ENCODE measurements at regions not wholly inside any gene's neighbourhood (a gene's known extent, or its start where the extent isn't known, plus 50 kb on each side); places are given as distances from the start of the nearest gene placed in this dataset.

GRCh38 chr15:20643829-20644425 is 102.3 kb upstream of the GOLGA6L6 start:
- TF ChIP-seq, protein P1, sequence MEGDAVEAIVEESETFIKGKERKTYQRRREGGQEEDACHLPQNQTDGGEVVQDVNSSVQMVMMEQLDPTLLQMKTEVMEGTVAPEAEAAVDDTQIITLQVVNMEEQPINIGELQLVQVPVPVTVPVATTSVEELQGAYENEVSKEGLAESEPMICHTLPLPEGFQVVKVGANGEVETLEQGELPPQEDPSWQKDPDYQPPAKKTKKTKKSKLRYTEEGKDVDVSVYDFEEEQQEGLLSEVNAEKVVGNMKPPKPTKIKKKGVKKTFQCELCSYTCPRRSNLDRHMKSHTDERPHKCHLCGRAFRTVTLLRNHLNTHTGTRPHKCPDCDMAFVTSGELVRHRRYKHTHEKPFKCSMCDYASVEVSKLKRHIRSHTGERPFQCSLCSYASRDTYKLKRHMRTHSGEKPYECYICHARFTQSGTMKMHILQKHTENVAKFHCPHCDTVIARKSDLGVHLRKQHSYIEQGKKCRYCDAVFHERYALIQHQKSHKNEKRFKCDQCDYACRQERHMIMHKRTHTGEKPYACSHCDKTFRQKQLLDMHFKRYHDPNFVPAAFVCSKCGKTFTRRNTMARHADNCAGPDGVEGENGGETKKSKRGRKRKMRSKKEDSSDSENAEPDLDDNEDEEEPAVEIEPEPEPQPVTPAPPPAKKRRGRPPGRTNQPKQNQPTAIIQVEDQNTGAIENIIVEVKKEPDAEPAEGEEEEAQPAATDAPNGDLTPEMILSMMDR (IDR thresholded peaks at IDR 0.05), result no peak
- TF ChIP-seq POLR2A (IDR thresholded peaks at IDR 0.05), result no peak
